Thyroid gland (tissue), 4 donors: ENCODE measurements at regions not wholly inside any gene's neighbourhood (a gene's known extent, or its start where the extent isn't known, plus 50 kb on each side); places are given as distances from the start of the nearest gene placed in this dataset.

Experiments
- POLR2A ChIP-seq, 2 donors: fragments of 450-650 bp; IDR thresholded peaks; one replicate each; pipeline ENCODE4 v1.6.1; 2017; ENCODE audit warnings: antibody characterized with exemption in 2 of 2, mild to moderate bottlenecking in 2 of 2, moderate library complexity in 1 of 2
- TF ChIP-seq, protein P1 (sequence below), 6 experiments: fragments of 200-600 bp in 3 of 6; fragments of 450-650 bp in 3 of 6; sonication (generic) in 3 of 6; IDR thresholded peaks; one replicate each; pipeline ENCODE4 v1.5.1; 2016 to 2019; ENCODE audit warnings: antibody characterized with exemption in 6 of 6, mild to moderate bottlenecking in 2 of 6, inconsistent platforms in 1 of 6, moderate library complexity in 1 of 6

DNA sequence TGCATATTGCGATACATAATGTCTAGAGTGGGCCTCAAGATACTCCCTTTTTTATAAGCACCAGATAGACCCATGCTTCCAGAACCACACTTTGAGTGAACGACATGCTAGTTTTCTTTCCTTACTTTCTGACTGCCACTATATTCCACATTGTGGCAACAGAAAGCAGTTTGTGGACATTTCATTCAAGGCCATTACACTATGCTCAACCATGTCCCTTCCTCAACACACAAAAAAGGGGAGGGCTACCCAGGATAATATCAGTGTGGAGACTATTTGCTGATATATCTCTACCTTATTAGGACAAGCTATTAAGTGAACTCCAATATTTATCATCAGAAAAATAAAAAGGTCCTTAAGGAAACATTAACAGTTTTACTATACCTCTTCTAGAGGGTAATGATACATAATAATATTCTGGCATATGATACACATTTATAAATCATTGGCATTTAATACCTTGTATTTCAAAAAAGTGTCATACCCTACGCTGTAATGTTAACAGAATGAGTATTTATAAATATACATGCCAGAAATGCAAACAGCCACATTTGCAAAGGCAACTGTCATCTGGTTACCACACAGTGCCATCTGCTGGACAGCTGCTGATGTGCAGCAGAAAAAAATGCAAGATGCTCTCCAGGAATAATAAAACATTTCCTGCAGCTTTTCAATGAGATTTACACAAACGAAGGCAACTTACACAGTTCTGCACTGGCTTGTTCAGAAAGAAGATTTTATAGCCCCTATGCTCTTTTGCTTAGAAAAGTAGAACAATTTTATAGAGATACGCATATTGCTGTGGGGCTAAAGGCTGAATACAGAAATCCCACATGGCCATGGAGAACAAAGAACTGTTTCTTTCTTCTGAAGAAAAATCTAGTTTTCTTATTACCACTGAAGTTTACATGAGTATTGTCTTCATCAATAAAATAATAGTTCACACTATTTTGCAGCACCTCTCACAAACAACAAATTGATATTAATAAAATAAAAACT lies 182.2 kb upstream of the GRIP1 start:
- TF ChIP-seq POLR2A (IDR thresholded peaks at IDR 0.05): no peak
- TF ChIP-seq, protein P1, sequence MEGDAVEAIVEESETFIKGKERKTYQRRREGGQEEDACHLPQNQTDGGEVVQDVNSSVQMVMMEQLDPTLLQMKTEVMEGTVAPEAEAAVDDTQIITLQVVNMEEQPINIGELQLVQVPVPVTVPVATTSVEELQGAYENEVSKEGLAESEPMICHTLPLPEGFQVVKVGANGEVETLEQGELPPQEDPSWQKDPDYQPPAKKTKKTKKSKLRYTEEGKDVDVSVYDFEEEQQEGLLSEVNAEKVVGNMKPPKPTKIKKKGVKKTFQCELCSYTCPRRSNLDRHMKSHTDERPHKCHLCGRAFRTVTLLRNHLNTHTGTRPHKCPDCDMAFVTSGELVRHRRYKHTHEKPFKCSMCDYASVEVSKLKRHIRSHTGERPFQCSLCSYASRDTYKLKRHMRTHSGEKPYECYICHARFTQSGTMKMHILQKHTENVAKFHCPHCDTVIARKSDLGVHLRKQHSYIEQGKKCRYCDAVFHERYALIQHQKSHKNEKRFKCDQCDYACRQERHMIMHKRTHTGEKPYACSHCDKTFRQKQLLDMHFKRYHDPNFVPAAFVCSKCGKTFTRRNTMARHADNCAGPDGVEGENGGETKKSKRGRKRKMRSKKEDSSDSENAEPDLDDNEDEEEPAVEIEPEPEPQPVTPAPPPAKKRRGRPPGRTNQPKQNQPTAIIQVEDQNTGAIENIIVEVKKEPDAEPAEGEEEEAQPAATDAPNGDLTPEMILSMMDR (IDR thresholded peaks at IDR 0.05): peak; percentile 46 to 87 (median 76)
